Breast epithelium (tissue), 4 donors: ENCODE measurements at regions not wholly inside any gene's neighbourhood (a gene's known extent, or its start where the extent isn't known, plus 50 kb on each side); places are given as distances from the start of the nearest gene placed in this dataset.

Experiments
- DNase-seq, 2 donors: peaks; one replicate each; pipeline ENCODE4 v3.0.0-alpha.2; 2019; ENCODE audit warnings: low spot score in 2 of 2
- H3K27ac ChIP-seq, 2 donors: fragments of 200-600 bp; sonication (generic) in 1 of 2; one replicate each; pipeline ENCODE4 v1.5.1; 2016 to 2019; ENCODE audit warnings: mild to moderate bottlenecking in 1 of 2
- H3K27me3 ChIP-seq, 2 donors: fragments of 200-600 bp; sonication (generic) in 1 of 2; one replicate each; pipeline versions ENCODE4 v1.5.1 to v1.6.0; 2017 to 2019; ENCODE audit warnings: control low read depth in 1 of 2, mild to moderate bottlenecking in 1 of 2
- H3K36me3 ChIP-seq: fragments of 200-600 bp; one replicate; pipeline ENCODE4 v1.5.1; 2019
- H3K4me1 ChIP-seq, 2 donors: fragments of 200-600 bp; sonication (generic); one replicate each; pipeline ENCODE4 v1.5.1; 2016 to 2019; ENCODE audit warnings: control low read depth in 1 of 2
- H3K4me3 ChIP-seq, 3 donors: fragments of 200-600 bp; sonication (generic); 1 replicate in 2 of 3; 2 replicates in 1 of 3; pipeline ENCODE4 v1.5.1; 2016 to 2019; ENCODE audit warnings: mild to moderate bottlenecking in 3 of 3, moderate library complexity in 2 of 3
- H3K9me3 ChIP-seq, 2 donors: fragments of 200-600 bp; sonication (generic) in 1 of 2; one replicate each; pipeline ENCODE4 v1.5.1; 2016 to 2019; ENCODE audit warnings: control low read depth in 1 of 2
- POLR2A ChIP-seq: fragments of 450-650 bp; IDR thresholded peaks from one replicate; pipeline ENCODE4 v1.6.1; 2016; ENCODE audit warnings: antibody characterized with exemption, mild to moderate bottlenecking, moderate library complexity
- POLR2AphosphoS5 ChIP-seq, 3 donors: sonication (generic); formaldehyde crosslinking; IDR thresholded peaks; one replicate each; pipeline ENCODE4 v1.6.1; 2017; ENCODE audit warnings: antibody characterized with exemption in 3 of 3
- intact Hi-C: fragments of 100-400 bp; cut with DNase I; formaldehyde crosslinking; loops from one replicate; pipeline ENCODE4 v1.15.1; 2023; ENCODE audit warnings: low total_unique reads
- TF ChIP-seq, protein P1 (sequence below), 3 donors: fragments of 450-650 bp; IDR thresholded peaks; one replicate each; pipeline ENCODE4 v1.5.1; 2016 to 2017; ENCODE audit warnings: antibody characterized with exemption in 3 of 3, mild to moderate bottlenecking in 3 of 3, moderate library complexity in 3 of 3

DNA sequence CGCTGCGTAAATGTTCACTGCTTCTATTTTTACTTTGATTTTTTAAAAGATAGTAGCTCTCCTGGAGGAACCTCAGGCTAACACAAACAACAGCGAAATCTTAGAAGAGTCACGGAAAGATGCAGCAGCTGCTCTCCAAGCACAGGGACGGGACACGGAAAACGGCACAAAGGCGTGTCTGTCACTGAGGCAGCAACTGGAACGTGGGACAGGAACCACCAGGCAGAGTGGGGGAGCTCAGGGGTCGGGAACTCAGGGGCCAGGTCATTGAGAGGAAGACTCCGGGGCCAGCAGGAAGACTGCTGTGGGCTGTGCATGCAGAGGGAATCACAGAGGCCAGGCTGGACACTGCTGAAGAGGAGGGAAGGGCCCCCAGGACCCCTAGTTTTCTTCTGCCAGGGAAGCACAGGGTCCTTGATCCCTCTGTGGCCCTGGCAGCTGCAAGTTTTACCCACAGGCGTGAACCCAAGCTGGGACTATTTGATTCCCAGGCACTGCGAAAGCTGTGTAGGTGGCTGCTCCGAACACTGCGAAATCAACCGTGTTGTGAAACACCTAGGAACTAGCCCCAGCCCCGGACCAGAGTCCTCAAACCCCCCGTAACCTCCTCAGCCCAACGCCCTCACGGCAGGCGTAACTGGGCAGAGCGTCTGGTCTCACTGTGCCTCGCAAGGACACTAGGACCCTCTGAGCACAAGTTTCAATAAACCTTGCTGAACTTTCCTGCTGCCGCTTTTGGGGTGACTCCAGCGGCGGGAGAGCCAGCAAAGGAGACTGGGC, 263.0 kb downstream of the EIPR1 start:
- H3K27ac ChIP-seq: no peak overlapping the region
- peak in 1 of 2 donors; percentile 12 for DNase-seq
- H3K4me3 ChIP-seq: no peak overlapping the region
- H3K36me3 ChIP-seq: no peaks in the 10 kb centered on the region
- H3K27me3 ChIP-seq: no peaks in the 10 kb centered on the region
- intact Hi-C loops: loop anchor here (5.0 kb wide), 1 partner anchor 633 kb away; no protein-coding TSS in a partner anchor
- TF ChIP-seq POLR2A: no peak
- TF ChIP-seq, protein P1, sequence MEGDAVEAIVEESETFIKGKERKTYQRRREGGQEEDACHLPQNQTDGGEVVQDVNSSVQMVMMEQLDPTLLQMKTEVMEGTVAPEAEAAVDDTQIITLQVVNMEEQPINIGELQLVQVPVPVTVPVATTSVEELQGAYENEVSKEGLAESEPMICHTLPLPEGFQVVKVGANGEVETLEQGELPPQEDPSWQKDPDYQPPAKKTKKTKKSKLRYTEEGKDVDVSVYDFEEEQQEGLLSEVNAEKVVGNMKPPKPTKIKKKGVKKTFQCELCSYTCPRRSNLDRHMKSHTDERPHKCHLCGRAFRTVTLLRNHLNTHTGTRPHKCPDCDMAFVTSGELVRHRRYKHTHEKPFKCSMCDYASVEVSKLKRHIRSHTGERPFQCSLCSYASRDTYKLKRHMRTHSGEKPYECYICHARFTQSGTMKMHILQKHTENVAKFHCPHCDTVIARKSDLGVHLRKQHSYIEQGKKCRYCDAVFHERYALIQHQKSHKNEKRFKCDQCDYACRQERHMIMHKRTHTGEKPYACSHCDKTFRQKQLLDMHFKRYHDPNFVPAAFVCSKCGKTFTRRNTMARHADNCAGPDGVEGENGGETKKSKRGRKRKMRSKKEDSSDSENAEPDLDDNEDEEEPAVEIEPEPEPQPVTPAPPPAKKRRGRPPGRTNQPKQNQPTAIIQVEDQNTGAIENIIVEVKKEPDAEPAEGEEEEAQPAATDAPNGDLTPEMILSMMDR (IDR thresholded peaks at IDR 0.05): no peak
- no peak for TF ChIP-seq POLR2AphosphoS5 (IDR thresholded peaks at IDR 0.05)
- no peaks in the 10 kb centered on the region for H3K4me1 ChIP-seq
- no peaks in the 10 kb centered on the region for H3K9me3 ChIP-seq

DNA sequence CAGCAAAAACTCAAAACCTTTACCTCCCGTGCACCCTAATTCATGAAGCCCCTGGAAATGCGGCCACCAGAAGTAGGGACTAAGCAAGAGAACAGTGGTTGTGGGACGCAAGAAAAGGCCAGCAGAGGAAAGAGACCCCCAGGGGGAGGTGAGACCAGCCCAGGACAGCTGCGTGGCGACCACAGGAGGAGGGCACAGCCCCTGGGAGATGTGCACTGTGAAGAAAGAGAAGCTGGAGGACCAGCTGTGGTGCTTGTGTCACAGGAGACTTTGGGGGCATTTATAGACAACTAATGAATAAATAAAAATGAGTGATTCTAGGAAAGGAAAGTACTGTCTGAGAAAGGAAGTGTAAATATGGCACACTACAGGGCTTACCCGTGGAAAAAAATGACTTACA, 263.8 kb downstream of the EIPR1 start:
- TF ChIP-seq, protein P1 (IDR thresholded peaks at IDR 0.05): no peak
- TF ChIP-seq POLR2AphosphoS5 (IDR thresholded peaks at IDR 0.05) (no peak), POLR2A (no peak)
- intact Hi-C loops: loop anchor here (5.0 kb wide), 1 partner anchor 634 kb away; no protein-coding TSS in a partner anchor
- H3K9me3 ChIP-seq: no peaks in the 10 kb centered on the region
- no peak overlapping the region for H3K27ac ChIP-seq
- H3K4me3 ChIP-seq: no peak overlapping the region
- no peaks in the 10 kb centered on the region for H3K36me3 ChIP-seq
- DNase-seq: no peak
- H3K27me3 ChIP-seq: no peaks in the 10 kb centered on the region
- H3K4me1 ChIP-seq: no peaks in the 10 kb centered on the region

DNA sequence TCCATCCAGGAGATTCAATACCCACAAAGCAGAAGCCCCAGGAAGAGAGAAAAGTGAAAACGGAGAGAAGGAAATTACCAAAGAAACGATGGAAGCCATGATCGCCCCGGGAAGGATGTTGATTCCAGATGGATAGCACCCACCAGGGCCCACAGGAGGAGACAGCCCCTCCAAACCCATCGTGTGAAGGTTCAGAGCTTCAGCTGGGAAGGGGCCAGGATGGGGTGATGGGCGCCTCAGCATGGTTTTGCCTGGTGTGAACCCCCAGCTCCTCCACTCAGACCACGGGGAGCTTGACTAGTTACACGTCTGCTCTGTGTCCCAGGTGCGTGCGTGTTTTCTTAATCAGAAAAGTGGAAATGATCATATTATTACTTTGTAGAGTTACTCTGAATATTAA, 264.5 kb downstream of the EIPR1 start:
- DNase-seq: no peak
- H3K9me3 ChIP-seq: no peaks in the 10 kb centered on the region
- no peaks in the 10 kb centered on the region for H3K36me3 ChIP-seq
- TF ChIP-seq, protein P1 (IDR thresholded peaks at IDR 0.05): no peak
- intact Hi-C loops: loop anchor here (5.0 kb wide), 1 partner anchor 634 kb away; no protein-coding TSS in a partner anchor
- no peak overlapping the region for H3K4me3 ChIP-seq
- no peaks in the 10 kb centered on the region for H3K27me3 ChIP-seq
- no peak overlapping the region for H3K27ac ChIP-seq
- H3K4me1 ChIP-seq: no peaks in the 10 kb centered on the region

DNA sequence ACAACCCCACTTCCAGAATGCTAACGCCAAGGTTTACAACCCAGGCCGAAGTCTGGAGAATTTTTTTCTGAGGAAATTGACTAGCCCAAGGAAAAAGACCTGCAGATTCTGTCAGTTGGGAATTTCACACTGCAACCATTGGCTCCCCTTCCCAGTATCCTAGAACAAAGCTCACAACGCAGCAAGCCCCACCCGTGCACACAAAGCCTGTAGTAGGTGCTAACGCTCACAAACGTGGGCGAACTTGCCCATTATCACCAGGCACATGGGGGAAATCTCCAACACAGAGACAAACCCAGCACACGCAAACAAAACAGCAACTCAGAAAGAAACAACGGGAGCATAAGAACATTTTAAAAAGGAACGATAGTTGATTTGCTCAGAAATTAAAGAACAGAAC, 265.1 kb downstream of the EIPR1 start:
- H3K9me3 ChIP-seq: no peaks in the 10 kb centered on the region
- TF ChIP-seq POLR2AphosphoS5 (IDR thresholded peaks at IDR 0.05) (no peak), POLR2A (no peak)
- TF ChIP-seq, protein P1 (IDR thresholded peaks at IDR 0.05): no peak
- no peaks in the 10 kb centered on the region for H3K36me3 ChIP-seq
- no peak overlapping the region for H3K27ac ChIP-seq
- H3K4me3 ChIP-seq: no peak overlapping the region
- H3K27me3 ChIP-seq: no peaks in the 10 kb centered on the region
- DNase-seq: no peak
- intact Hi-C loops: loop anchor here (5.0 kb wide), 1 partner anchor 635 kb away; no protein-coding TSS in a partner anchor
- H3K4me1 ChIP-seq: no peaks in the 10 kb centered on the region

DNA sequence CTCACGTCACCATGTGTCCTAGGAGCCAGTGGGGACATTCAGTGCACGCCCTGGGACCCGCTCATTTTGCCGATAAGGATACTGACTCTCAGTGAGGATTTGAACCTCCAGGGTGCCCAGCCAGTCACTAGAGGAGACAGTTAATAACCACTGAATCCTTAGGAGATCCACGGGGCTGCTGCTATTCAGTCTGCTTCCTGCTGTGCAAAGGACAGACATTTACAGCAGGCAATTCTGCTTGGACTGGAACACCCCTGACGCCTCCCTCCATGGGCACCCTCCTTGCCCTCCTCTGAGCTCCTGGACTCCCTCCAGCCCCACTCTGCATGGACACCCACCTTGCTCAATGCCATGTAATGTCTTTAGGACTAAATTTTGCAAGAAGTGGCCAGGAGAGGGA, 265.5 kb downstream of the EIPR1 start:
- no peaks in the 10 kb centered on the region for H3K27me3 ChIP-seq
- H3K27ac ChIP-seq: no peak overlapping the region
- no peak overlapping the region for H3K4me3 ChIP-seq
- DNase-seq: no peak
- no peaks in the 10 kb centered on the region for H3K4me1 ChIP-seq
- no peaks in the 10 kb centered on the region for H3K36me3 ChIP-seq
- TF ChIP-seq POLR2A (no peak), POLR2AphosphoS5 (IDR thresholded peaks at IDR 0.05) (no peak)
- TF ChIP-seq, protein P1 (IDR thresholded peaks at IDR 0.05): no peak
- intact Hi-C loops: loop anchor here (5.0 kb wide), 1 partner anchor 635 kb away; no protein-coding TSS in a partner anchor
- no peaks in the 10 kb centered on the region for H3K9me3 ChIP-seq
